GM04503 (cell line): ENCODE measurements at regions not wholly inside any gene's neighbourhood (a gene's known extent, or its start where the extent isn't known, plus 50 kb on each side); places are given as distances from the start of the nearest gene placed in this dataset.
"Not testable (repeated sequence)": the region's sequence is repeated elsewhere in the genome, so short reads cannot be mapped to it uniquely, and the experiment has no call there.

ENCODE experiments used
- DNase-seq: peaks from one replicate; pipeline ENCODE4 v3.0.0-alpha.2; 2012; ENCODE audit warnings: low read depth

DNA sequence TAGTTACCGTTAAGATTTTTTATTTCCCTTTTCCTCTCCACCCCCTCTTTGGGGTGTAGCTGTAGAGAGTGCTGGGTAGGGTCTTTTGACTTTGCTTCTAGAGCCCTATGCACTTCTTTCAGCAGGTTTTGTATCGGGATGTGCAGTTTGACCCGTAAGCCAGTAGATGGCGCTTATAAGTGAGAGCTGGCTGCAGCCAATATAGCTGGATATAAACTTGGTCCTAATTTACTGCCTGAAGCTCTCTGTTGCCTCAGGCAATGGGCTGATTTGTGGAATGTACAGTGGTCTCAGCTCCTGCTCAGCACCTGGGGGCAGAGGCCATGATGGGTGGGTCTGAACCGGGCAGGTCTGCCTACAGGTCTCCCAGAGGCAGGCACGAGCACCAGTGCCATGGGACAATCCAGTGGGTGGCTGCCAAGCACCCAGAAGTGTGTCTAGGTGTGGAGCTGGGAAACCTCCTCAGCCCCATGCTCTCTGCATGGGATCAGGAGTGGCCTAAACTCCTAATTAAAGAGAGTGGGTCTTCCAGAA, 146.5 kb downstream of the SPANXN1 start:
- no peak for DNase-seq

DNA sequence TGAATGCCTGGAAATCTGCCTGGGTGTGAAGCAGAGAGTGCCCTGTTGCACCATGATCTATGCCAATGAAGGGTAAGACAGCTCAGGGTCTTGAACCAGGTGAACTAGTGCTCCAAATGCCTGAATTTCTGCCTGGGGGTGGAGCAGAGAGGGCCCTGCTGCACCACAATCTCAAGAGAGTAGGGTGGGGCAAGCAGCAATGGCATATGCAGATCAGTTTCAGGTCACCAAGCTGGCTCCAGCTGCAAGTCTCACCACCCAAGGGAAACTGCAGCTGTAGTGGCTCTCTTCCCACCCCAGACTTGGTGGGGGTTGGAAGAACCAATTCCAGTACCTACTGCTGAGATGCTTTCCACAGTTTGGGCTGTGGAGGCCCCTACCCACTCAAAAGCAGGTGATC, 147.0 kb downstream of the SPANXN1 start:
- no peak for DNase-seq

DNA sequence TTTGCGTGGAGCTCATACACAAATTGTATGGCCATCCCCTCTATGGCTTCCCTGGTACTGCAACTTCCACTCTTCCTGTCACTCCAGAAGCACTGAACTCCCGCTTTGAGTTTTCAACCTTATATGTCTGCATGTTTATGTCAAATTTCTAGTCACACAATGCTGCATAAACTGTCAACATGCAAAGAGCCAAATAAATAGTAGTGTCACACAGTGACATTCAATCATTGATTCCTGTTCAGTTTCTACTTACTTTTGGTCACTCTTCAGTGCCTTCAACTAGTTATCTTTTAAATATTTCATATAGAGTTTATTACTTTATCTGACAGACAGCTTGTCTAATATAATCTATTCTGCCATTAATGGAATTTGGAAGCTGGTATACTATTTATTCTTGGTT, 149.3 kb downstream of the SPANXN1 start:
- no peak for DNase-seq

DNA sequence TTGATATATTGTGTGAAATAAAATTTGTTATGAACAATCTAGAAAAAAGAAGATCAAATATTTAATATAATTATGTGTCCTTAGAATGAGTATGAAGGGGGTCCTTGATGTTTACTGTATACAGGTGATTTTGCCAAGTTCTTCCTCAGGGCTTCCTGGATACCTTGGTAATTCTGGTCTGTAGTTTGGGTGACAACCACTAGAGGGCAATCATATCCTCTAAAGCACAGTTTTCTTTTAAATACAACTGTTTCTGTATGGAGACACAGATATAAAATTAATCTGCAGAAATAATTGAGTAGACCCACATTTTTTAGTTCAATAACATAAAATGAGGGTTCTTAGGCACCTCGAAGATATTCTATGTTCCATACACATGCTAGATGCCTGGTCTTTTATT, 157.7 kb downstream of the SPANXN1 start:
- DNase-seq: peak; percentile 1

DNA sequence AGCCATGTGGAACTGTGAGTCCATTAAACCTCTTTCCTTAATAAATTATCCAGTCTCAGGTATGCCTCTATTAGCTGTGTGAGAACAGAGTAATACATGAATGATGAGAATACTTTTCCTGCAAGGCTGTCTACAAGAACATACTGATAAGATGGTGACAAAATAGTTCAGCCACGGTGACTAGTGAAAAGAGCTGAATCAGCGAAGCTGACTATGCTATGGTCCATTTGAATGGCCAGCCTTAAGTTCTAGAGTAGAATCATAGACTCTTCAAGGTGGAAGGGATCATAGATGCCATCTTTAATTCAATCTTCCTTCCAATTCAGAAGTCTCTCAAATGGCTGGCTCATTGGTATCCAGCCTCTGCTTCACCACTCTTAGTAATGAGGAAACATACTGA, 163.3 kb downstream of the SPANXN1 start:
- no peak for DNase-seq

DNA sequence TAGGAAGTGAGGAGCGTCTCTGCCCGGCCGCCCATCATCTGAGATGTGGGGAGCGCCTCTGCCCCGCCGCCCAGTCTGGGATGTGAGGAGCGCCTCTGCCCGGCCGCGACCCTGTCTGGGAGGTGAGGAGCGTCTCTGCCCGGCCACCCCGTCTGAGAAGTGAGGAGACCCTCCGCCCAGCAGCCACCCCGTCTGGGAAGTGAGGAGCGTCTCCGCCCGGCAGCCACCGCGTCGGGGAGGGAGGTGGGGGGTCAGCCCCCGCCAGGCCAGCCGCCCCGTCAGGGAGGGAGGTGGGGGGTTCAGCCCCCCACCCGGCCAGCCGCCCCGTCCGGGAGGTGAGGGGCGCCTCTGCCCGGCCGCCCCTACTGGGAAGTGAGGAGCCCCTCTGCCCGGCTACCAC, 188.9 kb downstream of the SPANXN1 start:
- DNase-seq: not testable (repeated sequence)

DNA sequence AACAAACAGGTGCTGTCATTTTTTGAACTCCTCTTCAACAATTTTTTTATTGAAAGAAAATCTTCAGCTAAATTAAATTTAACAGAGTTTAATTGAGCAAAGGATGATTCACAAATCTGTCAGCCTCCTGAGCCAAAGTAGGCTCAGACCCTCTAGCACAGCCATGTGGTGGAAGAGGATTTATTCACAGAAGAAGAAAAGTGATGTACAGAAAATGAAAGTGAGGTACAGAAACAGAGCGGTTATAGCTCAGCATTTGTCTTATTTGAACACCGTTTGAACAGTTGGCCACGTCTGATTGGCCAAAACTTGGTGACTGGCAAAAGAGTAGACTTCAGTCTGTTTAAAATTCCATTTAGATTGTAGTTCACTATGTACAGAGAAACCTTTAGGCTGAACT, 217.3 kb downstream of the SPANXN1 start:
- DNase-seq: no peak

DNA sequence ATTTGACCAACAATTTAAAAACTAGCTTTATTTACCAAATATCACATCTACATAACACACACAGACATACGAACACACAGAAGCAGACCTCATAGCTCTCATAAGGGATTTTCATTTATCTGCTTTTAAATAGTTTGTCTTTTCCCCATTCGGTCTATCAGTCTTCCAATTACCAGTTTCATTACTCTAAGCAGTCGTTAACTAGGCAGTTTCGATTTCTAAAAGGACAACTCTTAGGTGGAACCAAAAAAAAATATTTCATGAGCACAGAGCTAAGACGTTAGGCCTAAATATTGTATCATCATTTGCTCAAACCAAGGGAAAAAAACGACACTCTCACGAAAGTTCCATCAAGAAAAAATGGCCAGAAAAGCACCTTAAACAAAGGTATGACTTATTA, 228.4 kb downstream of the SPANXN1 start:
- DNase-seq: no peak

DNA sequence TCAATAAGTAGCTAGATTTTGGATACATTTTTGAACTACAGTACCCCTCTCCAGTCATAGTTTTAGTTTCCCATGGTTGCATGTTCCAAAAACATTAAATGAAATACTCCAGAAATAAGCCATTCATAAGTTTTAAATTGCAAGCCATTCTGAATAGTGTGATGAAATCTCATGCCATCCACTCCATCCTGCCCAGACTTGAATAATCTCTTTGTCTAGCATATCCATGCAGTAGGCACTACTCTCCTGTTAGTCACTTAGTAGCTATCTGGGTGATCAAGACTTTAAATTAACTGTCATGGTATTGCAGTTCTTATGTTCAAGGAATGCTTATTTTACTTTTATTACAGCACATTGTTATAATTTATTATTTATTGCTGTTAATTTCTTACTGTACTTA, 237.4 kb downstream of the SPANXN1 start:
- no peak for DNase-seq

DNA sequence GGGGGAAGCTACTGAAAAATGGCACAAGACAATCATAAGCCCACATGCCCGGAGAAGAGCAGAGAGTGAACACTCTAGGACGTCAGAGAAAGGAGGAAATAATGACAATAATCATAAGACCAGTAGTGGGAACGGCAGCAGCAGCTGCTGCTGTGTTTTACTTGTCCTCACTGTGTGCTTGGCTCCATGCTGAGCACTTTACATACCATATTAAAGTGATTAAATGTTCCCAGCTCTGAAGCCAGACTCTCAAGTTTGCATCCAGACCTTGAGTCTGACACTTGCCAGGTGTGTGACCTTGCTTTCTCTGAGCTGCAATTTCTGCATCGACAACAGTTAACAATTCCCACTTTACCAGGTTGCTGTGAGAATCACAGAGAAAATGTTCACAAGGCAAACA, 255.4 kb downstream of the SPANXN1 start:
- DNase-seq: no peak

DNA sequence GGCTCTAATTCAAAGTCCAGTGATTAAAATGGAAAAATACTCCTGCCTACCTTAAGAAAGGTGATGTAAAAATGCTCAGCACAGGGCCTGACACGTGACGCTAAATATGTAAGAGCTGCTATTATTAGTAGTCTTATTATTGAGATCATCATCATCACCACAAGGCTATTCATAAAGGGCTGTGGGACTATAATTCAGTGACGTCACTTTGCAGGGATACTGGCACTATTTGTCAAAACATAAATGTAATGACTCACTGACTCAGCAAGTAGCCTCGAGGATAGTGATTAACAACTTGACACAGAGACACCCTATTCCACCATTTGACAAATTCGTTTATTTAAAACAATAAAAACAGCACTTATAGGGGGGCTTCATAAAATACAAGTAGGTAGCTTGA, 258.9 kb downstream of the SPANXN1 start:
- DNase-seq: no peak

DNA sequence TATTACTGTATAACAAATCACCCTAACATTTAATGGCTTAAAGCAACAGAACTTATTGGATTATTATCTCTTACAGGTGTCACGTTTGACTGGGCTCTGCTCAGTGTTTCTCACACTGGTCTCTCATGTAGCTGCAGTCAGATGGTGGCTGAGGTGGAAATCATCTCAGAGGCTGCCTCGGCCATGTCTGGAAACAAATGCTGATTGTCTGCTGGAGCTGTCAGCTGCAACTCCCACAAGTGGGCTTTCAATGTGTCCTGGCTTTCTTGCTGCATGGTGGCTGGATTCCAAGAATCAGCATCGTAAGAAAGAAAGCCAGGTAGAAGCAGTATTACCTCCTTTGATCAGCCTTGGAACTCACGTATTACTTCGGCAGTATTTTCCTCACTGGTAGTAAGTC, 277.6 kb downstream of the SPANXN1 start:
- no peak for DNase-seq

DNA sequence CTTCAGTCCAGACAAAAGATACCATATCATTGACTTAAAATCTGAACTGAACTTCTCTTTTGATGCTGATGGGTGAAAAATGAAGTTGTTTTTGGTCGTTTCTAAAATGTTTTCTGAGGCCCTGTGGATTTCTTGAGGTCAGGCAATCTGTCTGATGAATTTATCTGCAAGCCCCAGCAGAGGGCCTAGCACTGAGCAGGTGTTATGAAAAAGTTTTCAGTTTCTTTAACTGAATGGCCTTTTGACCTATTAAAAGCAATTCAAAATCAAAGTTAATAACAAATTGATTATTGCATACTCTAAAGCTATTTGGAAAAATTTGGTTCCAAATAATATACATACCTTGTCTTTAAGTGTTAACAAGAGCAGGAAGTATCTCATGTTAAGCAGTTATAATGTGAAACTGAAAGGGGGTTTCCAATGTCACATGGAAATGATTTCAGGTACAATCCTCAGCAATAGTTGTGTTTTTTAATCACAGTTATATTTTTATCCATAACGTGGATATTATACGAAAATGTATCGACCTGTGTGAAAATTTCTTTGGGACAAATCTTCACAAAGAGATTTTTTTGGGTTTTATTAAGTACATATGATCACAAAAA, 285.0 kb downstream of the SPANXN1 start:
- no peak for DNase-seq

DNA sequence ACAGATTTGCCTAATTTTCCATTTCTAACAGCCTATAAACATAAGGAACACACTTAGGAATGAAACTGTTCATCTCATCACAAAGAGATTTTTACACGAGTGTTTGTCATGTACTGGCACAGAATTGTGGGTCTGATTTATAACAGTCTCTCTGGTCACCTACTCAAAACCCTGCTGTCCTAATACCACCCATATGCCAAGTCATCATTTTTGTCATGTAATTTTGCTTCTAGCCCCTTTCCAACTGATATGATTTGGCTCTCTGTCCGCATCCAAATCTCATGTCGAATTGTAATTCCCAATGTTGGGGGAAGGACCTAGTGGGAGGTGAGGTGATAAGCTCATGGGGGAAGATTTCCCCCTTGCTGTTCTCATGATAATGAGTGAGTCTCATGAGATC, 284.1 kb upstream of the SLITRK2 start:
- DNase-seq: no peak

DNA sequence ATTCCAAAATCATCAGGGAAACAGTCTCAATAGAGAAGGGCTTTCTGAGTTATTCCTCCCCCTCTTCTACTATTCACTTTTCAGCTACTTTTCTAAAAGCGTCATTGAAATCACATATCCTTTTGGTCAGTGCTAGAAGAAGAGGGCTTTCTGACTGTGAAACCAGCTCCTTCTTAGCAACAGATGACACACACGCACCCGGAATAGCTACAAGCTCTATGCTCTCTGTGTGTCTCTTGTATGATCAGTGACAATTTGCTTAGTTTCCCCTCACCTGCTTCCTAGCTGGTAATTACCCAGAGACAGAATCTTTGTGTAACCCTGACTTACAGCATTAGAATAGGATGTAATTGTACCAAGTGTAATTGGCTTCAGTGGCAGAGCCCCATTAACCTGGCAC, 268.1 kb upstream of the SLITRK2 start:
- no peak for DNase-seq

DNA sequence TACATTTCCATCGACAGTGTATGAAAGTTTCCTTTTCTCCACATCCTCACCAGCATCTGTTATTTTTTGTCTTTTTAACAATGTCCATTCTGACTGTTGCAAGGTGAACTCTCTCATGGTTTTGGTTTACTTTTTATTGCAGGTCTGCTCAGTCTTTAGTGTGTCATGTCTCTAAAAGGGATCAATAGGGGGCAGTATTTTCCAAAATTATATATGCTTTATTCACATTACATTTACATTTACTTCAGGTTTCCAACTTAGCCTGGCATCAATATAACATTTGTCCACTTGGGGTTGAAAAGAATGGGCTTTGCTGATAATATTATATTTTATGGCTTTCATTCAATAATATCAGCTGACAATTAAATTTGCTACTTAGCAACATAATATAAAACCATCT, 265.0 kb upstream of the SLITRK2 start:
- no peak for DNase-seq

DNA sequence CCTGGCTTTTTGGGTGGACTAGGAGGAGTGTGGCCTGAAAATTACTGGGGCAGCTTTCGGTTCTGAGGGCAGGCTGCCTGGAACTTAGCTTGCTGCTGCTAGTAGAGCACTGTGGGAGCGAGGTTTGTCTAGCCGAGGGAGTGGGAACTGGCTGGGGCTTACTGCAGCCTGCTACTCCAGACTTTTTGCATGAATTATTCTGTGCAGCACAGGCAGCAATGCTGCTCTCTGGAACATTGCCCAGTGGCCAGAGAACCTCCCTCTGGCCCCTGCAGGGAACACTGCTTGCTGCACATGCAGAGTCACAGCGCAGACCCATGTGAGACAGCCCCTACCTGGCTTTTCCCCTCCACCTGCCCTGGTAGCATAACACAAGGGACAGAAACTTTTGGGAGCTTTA, 263.9 kb upstream of the SLITRK2 start:
- no peak for DNase-seq

DNA sequence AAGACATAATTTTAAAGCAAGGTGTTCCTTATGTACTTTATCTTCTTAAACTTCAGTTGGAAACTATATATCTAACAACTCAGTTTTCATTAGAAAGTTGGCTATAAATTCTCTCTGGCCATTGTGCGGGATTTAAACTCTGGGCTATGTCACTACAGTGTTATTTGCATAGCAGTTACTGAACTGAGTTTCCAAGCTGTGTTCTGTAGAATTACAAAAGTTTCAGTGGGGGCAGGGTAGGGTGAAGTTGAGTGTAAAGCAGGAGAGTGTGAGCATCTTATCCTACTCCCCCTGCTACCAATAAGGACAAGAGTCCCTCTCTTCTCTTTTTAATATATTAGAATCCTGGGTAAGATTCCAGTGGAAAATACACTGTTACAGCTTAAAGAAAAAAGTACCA, 254.5 kb upstream of the SLITRK2 start:
- no peak for DNase-seq

DNA sequence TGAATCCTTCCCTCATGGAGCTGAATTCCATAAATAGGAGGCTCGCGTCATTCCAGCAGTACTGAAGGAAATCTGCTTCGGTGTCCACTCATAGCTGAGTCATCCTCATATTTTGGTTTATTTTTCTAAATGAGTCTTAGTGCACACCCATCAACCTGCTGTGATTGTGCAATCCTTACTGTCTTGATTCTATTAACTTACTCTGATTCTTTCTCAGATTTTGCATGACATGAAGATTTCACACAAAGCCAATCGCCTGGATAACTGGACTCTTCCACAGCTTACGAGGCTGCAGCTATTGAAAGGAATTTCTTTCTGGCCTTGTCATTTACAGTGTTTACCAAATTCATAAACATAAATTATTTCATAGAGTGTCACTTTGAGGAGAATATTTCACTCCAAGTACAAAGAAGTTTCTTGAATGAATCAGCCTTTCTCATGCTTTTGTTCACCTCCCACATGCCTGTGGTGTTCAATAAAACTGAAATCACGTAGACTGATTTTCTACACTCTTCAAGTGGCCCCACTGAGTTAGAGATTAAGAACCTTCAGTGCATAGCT, 207.6 kb upstream of the SLITRK2 start:
- DNase-seq: no peak

DNA sequence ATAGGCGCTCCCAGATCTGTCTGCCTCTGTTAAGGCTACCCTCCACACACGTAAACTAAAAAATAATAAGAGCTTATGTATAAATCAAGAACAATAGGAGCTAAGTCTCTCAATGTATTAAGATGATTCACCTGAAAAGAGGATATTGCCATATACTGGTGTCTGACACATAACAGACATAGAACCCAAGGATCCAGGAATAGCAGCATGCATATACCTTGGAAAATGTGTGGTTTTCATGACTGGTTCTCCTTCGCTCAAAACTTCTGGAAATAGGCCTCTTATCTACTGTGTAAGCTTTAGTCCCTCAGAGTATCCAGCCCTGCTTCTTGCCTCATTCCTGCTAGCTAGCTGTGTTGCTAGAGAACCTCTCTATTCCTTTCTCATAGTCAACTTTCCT, 203.7 kb upstream of the SLITRK2 start:
- no peak for DNase-seq

DNA sequence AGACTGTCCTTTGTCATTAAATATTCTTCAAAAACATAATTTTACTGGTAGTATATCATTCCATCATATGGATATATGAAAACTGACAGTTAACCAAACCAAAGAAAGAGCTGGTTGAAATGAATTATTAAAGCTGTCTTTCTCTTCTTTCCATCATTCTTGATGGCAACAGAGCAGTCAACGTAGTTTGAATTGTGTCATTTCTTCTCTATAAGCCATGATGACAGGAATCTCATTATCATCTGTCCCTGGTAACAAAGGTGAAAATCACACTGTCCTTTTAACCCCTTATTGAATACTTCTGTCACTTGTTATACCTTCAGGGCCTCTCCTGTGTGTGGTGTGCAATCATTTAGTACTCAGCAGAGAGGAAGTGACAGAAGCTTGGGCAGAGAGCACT, 197.0 kb upstream of the SLITRK2 start:
- no peak for DNase-seq

DNA sequence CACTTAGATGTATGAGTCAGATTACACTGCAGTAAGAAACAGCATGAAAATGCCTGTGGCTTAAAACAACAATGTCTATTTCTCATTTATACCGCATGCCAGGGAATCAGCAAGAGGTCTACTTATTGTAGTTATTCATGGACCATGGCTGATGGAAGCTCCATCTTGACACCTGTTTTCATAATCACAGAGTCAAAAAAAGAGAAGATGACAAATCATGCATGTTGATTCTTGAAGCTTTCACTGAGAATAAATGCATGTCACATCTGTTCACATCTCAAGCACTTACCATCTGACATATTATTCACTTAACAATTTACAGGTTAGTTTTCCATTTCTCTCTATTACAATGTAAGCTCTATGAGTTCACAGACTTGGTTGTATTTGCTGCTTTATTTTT, 194.2 kb upstream of the SLITRK2 start:
- no peak for DNase-seq

DNA sequence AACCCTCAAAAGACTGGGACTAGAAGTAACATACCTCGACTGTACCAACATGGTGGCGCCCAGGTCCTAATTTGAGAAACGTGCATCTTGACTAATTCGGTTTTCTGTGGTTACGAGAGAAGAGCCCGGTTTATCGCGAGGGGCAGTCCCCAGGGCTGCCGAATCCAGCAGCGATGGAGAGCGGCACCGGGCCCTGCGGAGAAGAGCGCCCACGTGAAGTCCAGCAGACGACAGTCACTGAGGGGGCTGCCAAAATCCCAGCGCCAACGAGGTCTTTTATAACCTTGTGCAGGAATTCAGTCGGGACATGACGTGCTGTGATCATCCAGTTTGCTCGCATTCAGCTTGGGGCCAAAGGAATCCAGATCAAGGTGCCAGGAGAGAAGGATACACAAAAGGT, 187.5 kb upstream of the SLITRK2 start:
- DNase-seq: no peak

DNA sequence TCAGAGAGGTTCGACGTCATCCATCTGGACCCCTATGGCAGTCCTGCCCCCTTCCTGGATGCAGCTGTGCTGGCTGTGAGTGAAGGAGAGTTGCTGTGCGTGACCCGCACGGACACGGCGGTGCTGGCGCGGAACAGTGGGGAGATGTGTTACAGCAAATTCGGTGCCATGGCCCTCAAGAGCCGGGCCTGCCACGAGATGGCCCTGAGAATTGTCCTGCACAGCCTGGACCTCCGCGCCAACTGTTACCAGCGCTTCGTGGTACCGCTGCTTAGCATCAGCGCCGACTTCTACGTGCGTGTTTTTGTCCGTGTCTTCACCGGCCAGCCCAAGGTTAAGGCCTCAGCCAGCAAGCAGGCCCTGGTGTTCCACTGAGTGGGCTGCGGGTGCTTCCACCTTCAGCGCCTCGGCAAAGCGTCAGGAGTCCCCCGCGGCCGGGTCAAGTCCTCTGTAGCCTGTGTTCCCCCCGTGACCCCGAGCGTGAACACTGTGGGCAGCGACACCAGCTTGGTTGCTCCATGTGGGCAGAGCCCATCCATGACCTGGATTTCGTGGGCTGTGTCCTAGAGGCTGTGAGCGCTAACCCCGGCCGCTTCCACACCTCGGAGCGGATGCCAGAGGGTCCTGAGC, 186.7 kb upstream of the SLITRK2 start:
- no peak for DNase-seq
